Thoracic aorta (tissue), 2 donors: ENCODE measurements at regions not wholly inside any gene's neighbourhood (a gene's known extent, or its start where the extent isn't known, plus 50 kb on each side); places are given as distances from the start of the nearest gene placed in this dataset.
"Not testable (repeated sequence)": the region's sequence is repeated elsewhere in the genome, so short reads cannot be mapped to it uniquely, and the experiment has no call there.

Experiments used
- ATAC-seq: fragments of 150-250 bp; one replicate; pipeline ENCODE4 v1.8.0; 2017; ENCODE audit warnings: low read depth; ENCODE audit not compliant: insufficient number of reproducible peaks, low FRiP score
- DNase-seq: peaks from one replicate; pipeline ENCODE4 v3.0.0-alpha.2; 2020; ENCODE audit warnings: low spot score
- H3K27ac ChIP-seq, 2 donors: fragments of 200-600 bp; sonication (generic); 1 replicate in 1 of 2; 2 replicates in 1 of 2; pipeline ENCODE4 v1.5.1; 2016; ENCODE audit warnings: mild to moderate bottlenecking in 2 of 2, moderate library complexity in 2 of 2
- H3K27me3 ChIP-seq: fragments of 200-600 bp; sonication (generic); replicated peaks from 2 replicates; pipeline ENCODE4 v1.6.0; 2016; ENCODE audit warnings: mild to moderate bottlenecking; ENCODE audit not compliant: insufficient read depth
- H3K36me3 ChIP-seq: fragments of 200-600 bp; sonication (generic); one replicate; pipeline ENCODE4 v1.5.1; 2016
- H3K4me1 ChIP-seq, 2 donors: fragments of 200-600 bp; sonication (generic); 1 replicate in 1 of 2; 2 replicates in 1 of 2; pipeline versions ENCODE4 v1.5.1 to v1.6.0; 2016; ENCODE audit warnings: low read depth in 2 of 2, mild to moderate bottlenecking in 1 of 2; ENCODE audit not compliant: control insufficient read depth in 1 of 2
- H3K4me3 ChIP-seq: fragments of 200-600 bp; sonication (generic); 2 replicates; pipeline ENCODE4 v1.5.1; 2016; ENCODE audit warnings: mild to moderate bottlenecking
- H3K9me3 ChIP-seq: fragments of 200-600 bp; sonication (generic); 2 replicates; pipeline ENCODE4 v1.5.1; 2016
- TF ChIP-seq, protein P1 (sequence below): fragments of 200-600 bp; sonication (generic); IDR thresholded peaks from one replicate; pipeline ENCODE4 v1.5.1; 2019; ENCODE audit warnings: antibody characterized with exemption

- H3K9me3 ChIP-seq: no peaks in the 10 kb centered on the region
- no peaks in the 10 kb centered on the region for H3K36me3 ChIP-seq
- no peak overlapping the region for H3K4me3 ChIP-seq
- ATAC-seq (peak; percentile 79), DNase-seq (no peak)
- no peaks in the 10 kb centered on the region for H3K4me1 ChIP-seq
- no peak overlapping the region for H3K27ac ChIP-seq
- TF ChIP-seq, protein P1, sequence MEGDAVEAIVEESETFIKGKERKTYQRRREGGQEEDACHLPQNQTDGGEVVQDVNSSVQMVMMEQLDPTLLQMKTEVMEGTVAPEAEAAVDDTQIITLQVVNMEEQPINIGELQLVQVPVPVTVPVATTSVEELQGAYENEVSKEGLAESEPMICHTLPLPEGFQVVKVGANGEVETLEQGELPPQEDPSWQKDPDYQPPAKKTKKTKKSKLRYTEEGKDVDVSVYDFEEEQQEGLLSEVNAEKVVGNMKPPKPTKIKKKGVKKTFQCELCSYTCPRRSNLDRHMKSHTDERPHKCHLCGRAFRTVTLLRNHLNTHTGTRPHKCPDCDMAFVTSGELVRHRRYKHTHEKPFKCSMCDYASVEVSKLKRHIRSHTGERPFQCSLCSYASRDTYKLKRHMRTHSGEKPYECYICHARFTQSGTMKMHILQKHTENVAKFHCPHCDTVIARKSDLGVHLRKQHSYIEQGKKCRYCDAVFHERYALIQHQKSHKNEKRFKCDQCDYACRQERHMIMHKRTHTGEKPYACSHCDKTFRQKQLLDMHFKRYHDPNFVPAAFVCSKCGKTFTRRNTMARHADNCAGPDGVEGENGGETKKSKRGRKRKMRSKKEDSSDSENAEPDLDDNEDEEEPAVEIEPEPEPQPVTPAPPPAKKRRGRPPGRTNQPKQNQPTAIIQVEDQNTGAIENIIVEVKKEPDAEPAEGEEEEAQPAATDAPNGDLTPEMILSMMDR: peak; percentile 67
- H3K27me3 ChIP-seq: no peaks in the 10 kb centered on the region
These were observed 370.0 kb upstream of the FRG2C start for GRCh38 chr3:75294124-75294523.

DNA sequence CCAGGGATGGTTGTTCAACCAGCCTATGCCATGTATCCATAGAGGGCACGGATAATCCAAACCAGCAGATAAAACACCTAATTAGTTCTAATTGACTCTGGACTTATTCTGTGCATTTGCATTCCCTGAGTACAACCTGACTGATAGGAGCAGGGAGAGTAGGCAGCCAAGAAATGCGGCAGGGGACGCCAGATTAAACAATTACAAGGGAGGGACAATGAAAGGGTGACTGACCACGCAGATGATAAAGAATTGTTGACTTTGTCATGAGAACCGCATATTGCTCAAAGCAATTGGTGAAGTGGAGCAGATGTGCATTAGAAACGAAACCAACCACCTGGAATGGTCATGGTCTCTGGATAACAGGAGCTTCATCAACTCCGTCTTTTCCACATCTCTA, 369.1 kb upstream of the FRG2C start:
- no peaks in the 10 kb centered on the region for H3K4me1 ChIP-seq
- TF ChIP-seq, protein P1: no peak
- no peak overlapping the region for H3K4me3 ChIP-seq
- ATAC-seq (no peak), DNase-seq (no peak)
- H3K36me3 ChIP-seq: no peaks in the 10 kb centered on the region
- H3K27ac ChIP-seq: no peak overlapping the region
- no peaks in the 10 kb centered on the region for H3K9me3 ChIP-seq
- no peaks in the 10 kb centered on the region for H3K27me3 ChIP-seq

DNA sequence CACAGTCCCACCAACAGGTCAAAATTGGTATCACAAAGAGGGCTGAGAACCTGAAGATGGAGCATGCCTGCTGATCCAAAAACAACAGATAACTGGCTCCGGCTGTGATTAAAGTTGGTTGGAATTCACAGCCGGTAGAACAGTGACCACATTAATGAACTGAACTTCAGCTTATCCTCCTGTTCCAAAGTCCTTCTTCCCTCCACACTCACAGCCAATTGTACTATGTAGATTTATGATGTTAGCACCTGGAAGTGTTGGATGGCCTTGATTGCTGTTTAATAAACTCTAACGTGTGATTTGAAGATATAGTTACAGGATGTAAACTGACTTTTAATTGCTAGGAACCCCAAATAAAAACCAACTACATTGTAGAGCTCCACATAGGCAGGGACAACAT, 367.3 kb upstream of the FRG2C start:
- no peak overlapping the region for H3K4me3 ChIP-seq
- ATAC-seq (no peak), DNase-seq (no peak)
- no peaks in the 10 kb centered on the region for H3K36me3 ChIP-seq
- no peaks in the 10 kb centered on the region for H3K4me1 ChIP-seq
- H3K27me3 ChIP-seq: no peaks in the 10 kb centered on the region
- TF ChIP-seq, protein P1: no peak
- H3K27ac ChIP-seq: no peak overlapping the region
- H3K9me3 ChIP-seq: no peaks in the 10 kb centered on the region

- no peak for DNase-seq
- TF ChIP-seq, protein P1: no peak
These were observed 363.5 kb upstream of the FRG2C start for GRCh38 chr3:75300606-75301005.

GRCh38 chr3:75301050-75301449, 363.1 kb upstream of the FRG2C start:
- H3K4me1 ChIP-seq, ATAC-seq, H3K27me3 ChIP-seq, DNase-seq, H3K4me3 ChIP-seq, H3K27ac ChIP-seq, H3K9me3 ChIP-seq, H3K36me3 ChIP-seq: not testable (repeated sequence)

More at GRCh38 chr3:75300606-75301005, 363.5 kb upstream of the FRG2C start:
- Histone ChIP-seq H3K4me3 (no peak overlapping the region), H3K27ac (no peak overlapping the region), H3K36me3 (no peaks in the 10 kb centered on the region), H3K9me3 (no peaks in the 10 kb centered on the region), H3K27me3 (no peaks in the 10 kb centered on the region), H3K4me1 (no peaks in the 10 kb centered on the region)
- ATAC-seq: no peak

DNA sequence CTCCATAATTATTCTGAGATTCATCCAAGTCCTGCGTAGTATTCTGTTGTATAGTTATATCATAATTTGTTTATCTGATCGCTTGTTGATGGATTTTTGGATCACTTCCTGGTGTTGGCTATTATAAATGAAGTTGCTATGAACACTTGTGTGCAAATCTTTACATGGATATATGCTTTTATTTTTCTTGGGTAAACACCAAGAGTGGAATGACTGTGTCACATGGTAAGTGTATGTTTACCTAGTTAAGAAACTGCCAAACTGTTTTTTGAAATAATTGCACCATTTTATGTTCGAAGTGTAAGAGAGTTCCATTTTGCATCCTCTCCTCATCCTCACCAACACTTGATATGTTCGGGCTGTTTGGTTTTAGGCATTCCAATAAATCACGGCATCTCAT, 360.4 kb upstream of the FRG2C start:
- Histone ChIP-seq H3K4me1 (no peaks in the 10 kb centered on the region), H3K4me3 (no peak overlapping the region), H3K27ac (no peak overlapping the region), H3K9me3 (no peaks in the 10 kb centered on the region), H3K36me3 (no peaks in the 10 kb centered on the region), H3K27me3 (no peaks in the 10 kb centered on the region)
- DNase-seq (no peak), ATAC-seq (no peak)
- TF ChIP-seq, protein P1: no peak
